Panc1 (cell line): ENCODE measurements at regions not wholly inside any gene's neighbourhood (a gene's known extent, or its start where the extent isn't known, plus 50 kb on each side); places are given as distances from the start of the nearest gene placed in this dataset.

Experiments used
- ATAC-seq: fragments of 200-7000 bp; cut with Tn5 transposase; 2 replicates; pipeline ENCODE4 v1.9.1; 2020; ENCODE audit warnings: mild to moderate bottlenecking, moderate library complexity
- BruUV-seq: library from RNA; stranded (reverse); fragments of 400-500 nt; replicated peaks from 2 replicates; lab custom pipeline; 2021; lab: Mats Ljungman, UMichigan
- CTCF ChIA-PET: fragments of 300-600 bp; sonication (Branson Sonifier 250); formaldehyde crosslinking; loops from one replicate; lab custom pipeline; 2022; ENCODE audit warnings: antibody characterized with exemption; lab: Charles Lee
- POLR2A ChIA-PET: fragments of 300-600 bp; sonication (Branson Sonifier 250); formaldehyde crosslinking; loops from one replicate; lab custom pipeline; 2022; ENCODE audit warnings: antibody characterized with exemption; lab: Charles Lee
- DNase-seq: peaks from one replicate; pipeline ENCODE4 v3.0.0-alpha.2; 2010; ENCODE audit warnings: low read depth, low spot score
- H3K27ac ChIP-seq: 2 replicates; pipeline ENCODE4 v1.5.1; 2011; ENCODE audit warnings: mild to moderate bottlenecking, low read length, inconsistent platforms
- H3K27me3 ChIP-seq: fragments of 200-500 bp; sonication (Bioruptor generic); 2 replicates; pipeline ENCODE4 v1.6.0; 2014; ENCODE audit warnings: low read length, inconsistent platforms; ENCODE audit not compliant: control insufficient read depth, insufficient read depth
- H3K36me3 ChIP-seq: fragments of 200-500 bp; sonication (Bioruptor generic); 2 replicates; pipeline ENCODE4 v1.5.1; 2014; ENCODE audit warnings: inconsistent platforms, mild to moderate bottlenecking, low read length, moderate library complexity; ENCODE audit not compliant: control insufficient read depth, insufficient read depth
- H3K4me1 ChIP-seq: 2 replicates; pipeline ENCODE4 v1.5.1; 2011; ENCODE audit warnings: inconsistent platforms, mild to moderate bottlenecking, low read length, moderate library complexity; ENCODE audit not compliant: control insufficient read depth, insufficient read depth
- H3K4me3 ChIP-seq, 2 experiments: 2 replicates each; pipeline ENCODE4 v1.5.1; 2011 to 2012; ENCODE audit warnings: low read depth in 2 of 2, low read length in 2 of 2, mild to moderate bottlenecking in 2 of 2, inconsistent platforms in 1 of 2, moderate library complexity in 1 of 2
- H3K9me3 ChIP-seq: fragments of 200-500 bp; sonication (Bioruptor generic); 2 replicates; pipeline ENCODE4 v1.5.1; 2014; ENCODE audit warnings: low read depth, mild to moderate bottlenecking, inconsistent platforms, low read length, moderate library complexity; ENCODE audit not compliant: control insufficient read depth, insufficient read depth
- CTCF ChIP-seq: fragments of 450-650 bp; IDR thresholded peaks from 2 replicates; pipeline ENCODE4 v1.5.1; 2017; ENCODE audit warnings: mild to moderate bottlenecking
- POLR2AphosphoS5 ChIP-seq: IDR thresholded peaks from 2 replicates; pipeline ENCODE4 v1.6.1; 2012; ENCODE audit warnings: mild to moderate bottlenecking, low read depth, low read length, moderate library complexity
- SIN3A ChIP-seq: IDR thresholded peaks from 2 replicates; pipeline ENCODE4 v1.6.1; 2012; ENCODE audit warnings: low read depth, mild to moderate bottlenecking, low read length, moderate library complexity, borderline replicate concordance; ENCODE audit not compliant: insufficient read depth
- TCF7L2 ChIP-seq: IDR thresholded peaks from 2 replicates; pipeline ENCODE4 v1.6.1; 2011; ENCODE audit warnings: mild to moderate bottlenecking, low read depth, low read length, inconsistent platforms
- in situ Hi-C: cut with HindIII; loops from 2 replicates; pipeline ENCODE4 v1.10.0; 2016; ENCODE audit warnings: low sequenced_read_pairs, low pct_unique_long_range_greater_than_20kb
- intact Hi-C: fragments of 100-400 bp; cut with micrococcal nuclease; formaldehyde crosslinking; loops from one replicate; pipeline ENCODE4 v1.10.0; 2022; ENCODE audit not compliant: unreplicated experiment
- TF ChIP-seq, protein P1 (sequence below), 2 experiments: IDR thresholded peaks; 2 replicates each; pipeline ENCODE4 v1.6.1; 2011 to 2012; ENCODE audit warnings: low read depth in 2 of 2, control low read depth in 1 of 2, low read length in 1 of 2, mild to moderate bottlenecking in 1 of 2, moderate library complexity in 1 of 2; ENCODE audit not compliant: insufficient read depth in 1 of 2

GRCh38 chr5:123751670-123752069, 239.7 kb downstream of the CSNK1G3 start:
- DNase-seq: no peak
- ChIA-PET POLR2A (no interaction called here), CTCF (no interaction called here)
- Histone ChIP-seq H3K4me3 (no peak overlapping the region), H3K27ac (peak overlapping the region; percentile 75; the same call in 1 of the 2 replicates), H3K4me1 (peaks cover 28% of the 10 kb centered on the region), H3K27me3 (no peaks in the 10 kb centered on the region), H3K36me3 (no peaks in the 10 kb centered on the region; the same call in 1 of the 2 replicates), H3K9me3 (no peaks in the 10 kb centered on the region; the same call in 1 of the 2 replicates)
- no peak for ATAC-seq
- in situ Hi-C loops: no loop called here
- no peak for TF ChIP-seq TCF7L2
- intact Hi-C loops: no loop called here
- no TSS peak for BruUV-seq

DNA sequence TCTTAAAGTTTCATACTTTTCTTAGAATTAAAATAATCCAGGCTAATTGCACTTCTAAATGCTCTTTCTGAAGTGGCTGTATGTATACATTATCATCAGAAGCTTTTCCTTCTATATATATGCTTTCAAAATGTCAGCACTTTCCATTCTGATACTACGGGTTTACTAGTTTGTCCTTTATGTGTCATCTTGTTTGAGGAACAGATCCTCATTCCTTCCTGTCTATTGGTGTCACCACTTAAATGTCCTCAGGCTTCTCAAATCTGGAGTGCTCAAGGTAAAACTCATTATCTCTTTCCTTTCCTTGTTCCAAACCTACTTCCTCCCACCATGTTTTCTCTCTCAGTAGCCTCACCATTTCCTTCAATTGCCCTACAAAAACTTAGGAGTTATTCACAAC, 236.3 kb downstream of the CSNK1G3 start:
- H3K4me3 ChIP-seq: no peak overlapping the region
- H3K4me1 ChIP-seq: no peaks in the 10 kb centered on the region
- BruUV-seq: no TSS peak
- intact Hi-C loops (no loop called here), in situ Hi-C loops (no loop called here)
- ChIA-PET CTCF (no interaction called here), POLR2A (no interaction called here)
- no peaks in the 10 kb centered on the region; the same call in 1 of the 2 replicates for H3K9me3 ChIP-seq
- H3K27me3 ChIP-seq: no peaks in the 10 kb centered on the region
- no peaks in the 10 kb centered on the region; the same call in 1 of the 2 replicates for H3K36me3 ChIP-seq
- no peak for DNase-seq
- TF ChIP-seq TCF7L2 (no peak), SIN3A (no peak), CTCF (no peak)
- TF ChIP-seq, protein P1, sequence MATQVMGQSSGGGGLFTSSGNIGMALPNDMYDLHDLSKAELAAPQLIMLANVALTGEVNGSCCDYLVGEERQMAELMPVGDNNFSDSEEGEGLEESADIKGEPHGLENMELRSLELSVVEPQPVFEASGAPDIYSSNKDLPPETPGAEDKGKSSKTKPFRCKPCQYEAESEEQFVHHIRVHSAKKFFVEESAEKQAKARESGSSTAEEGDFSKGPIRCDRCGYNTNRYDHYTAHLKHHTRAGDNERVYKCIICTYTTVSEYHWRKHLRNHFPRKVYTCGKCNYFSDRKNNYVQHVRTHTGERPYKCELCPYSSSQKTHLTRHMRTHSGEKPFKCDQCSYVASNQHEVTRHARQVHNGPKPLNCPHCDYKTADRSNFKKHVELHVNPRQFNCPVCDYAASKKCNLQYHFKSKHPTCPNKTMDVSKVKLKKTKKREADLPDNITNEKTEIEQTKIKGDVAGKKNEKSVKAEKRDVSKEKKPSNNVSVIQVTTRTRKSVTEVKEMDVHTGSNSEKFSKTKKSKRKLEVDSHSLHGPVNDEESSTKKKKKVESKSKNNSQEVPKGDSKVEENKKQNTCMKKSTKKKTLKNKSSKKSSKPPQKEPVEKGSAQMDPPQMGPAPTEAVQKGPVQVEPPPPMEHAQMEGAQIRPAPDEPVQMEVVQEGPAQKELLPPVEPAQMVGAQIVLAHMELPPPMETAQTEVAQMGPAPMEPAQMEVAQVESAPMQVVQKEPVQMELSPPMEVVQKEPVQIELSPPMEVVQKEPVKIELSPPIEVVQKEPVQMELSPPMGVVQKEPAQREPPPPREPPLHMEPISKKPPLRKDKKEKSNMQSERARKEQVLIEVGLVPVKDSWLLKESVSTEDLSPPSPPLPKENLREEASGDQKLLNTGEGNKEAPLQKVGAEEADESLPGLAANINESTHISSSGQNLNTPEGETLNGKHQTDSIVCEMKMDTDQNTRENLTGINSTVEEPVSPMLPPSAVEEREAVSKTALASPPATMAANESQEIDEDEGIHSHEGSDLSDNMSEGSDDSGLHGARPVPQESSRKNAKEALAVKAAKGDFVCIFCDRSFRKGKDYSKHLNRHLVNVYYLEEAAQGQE (IDR thresholded peaks at IDR 0.05; ENCODE audit: insufficient read depth in 1 of 2, low read depth in 2 of 2, low read length in 1 of 2): no peak
- H3K27ac ChIP-seq: no peak overlapping the region
- ATAC-seq: no peak

DNA sequence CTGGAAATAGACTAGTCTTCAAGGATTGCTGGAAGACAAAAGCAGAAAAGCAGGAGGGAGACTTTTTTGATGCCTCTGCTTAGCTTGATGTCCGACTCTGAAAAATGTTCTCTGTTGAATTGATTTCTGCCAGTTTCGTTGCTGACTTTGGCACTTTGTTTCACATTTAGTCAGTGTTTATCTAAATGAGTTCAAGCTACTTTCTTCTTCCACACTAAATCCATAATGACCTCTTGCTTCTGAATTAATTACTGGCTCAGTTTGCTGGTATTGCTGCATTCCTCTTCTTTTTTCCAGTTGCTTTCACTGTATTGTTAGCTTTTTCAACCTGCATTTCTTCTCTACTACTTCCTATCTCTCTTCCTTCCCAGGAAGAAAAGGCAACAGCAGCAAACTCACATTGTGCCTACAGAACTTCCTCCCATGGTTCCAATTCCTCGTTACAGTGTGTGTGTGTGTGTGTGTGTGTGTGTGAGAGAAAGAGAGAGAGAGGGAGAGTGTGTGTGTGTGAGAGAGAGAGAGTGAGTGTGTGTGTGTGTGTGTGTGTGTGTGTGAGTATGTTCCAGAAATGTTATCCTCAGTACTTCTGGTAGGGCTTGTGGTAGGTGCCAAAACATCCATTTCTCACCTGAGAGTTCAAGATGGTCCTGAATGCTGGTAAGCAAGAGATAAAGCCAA, 234.8 kb downstream of the CSNK1G3 start:
- BruUV-seq: no TSS peak
- Histone ChIP-seq H3K4me3 (no peak overlapping the region), H3K9me3 (no peaks in the 10 kb centered on the region), H3K27ac (peak overlapping the region; percentile 24; the same call in 1 of the 2 replicates), H3K4me1 (no peaks in the 10 kb centered on the region), H3K36me3 (no peaks in the 10 kb centered on the region; the same call in 1 of the 2 replicates), H3K27me3 (no peaks in the 10 kb centered on the region)
- in situ Hi-C loops: no loop called here
- DNase-seq (no peak), ATAC-seq (no peak)
- intact Hi-C loops: no loop called here
- ChIA-PET POLR2A (no interaction called here), CTCF (no interaction called here)
- TF ChIP-seq SIN3A (no peak), CTCF (no peak), TCF7L2 (no peak), POLR2AphosphoS5 (no peak)
- TF ChIP-seq, protein P1 (IDR thresholded peaks at IDR 0.05; ENCODE audit: insufficient read depth in 1 of 2, low read depth in 2 of 2, low read length in 1 of 2): no peak
